GM19239 (cell line): ENCODE measurements at regions not wholly inside any gene's neighbourhood (a gene's known extent, or its start where the extent isn't known, plus 50 kb on each side); places are given as distances from the start of the nearest gene placed in this dataset.
A peak's percentile ranks its signal among the peaks of the same experiment; 100 is the strongest.
"Not testable (repeated sequence)": the region's sequence is repeated elsewhere in the genome, so short reads cannot be mapped to it uniquely, and the experiment has no call there.

Source experiments
- DNase-seq: peaks from one replicate; pipeline ENCODE4 v3.0.0; 2011; ENCODE audit warnings: low spot score; ENCODE audit not compliant: insufficient read length
- FAIRE-seq: peaks from 2 replicates; lab custom pipeline; 2011; peaks lifted over from hg19 to GRCh38; lab: Jason Lieb, UNC

GRCh38 chr2:189306525-189306924 is 127.0 kb upstream of the COL5A2 start:
- DNase-seq = no peak
- FAIRE-seq = no peak

GRCh38 chr2:189308056-189308790 is 128.7 kb upstream of the COL5A2 start:
- FAIRE-seq = no peak

GRCh38 chr2:189309331-189309730 is 129.8 kb upstream of the COL5A2 start:
- no peak for FAIRE-seq
- DNase-seq = no peak

More at GRCh38 chr2:189308056-189308790, 128.7 kb upstream of the COL5A2 start:
- no peak for DNase-seq

GRCh38 chr2:189312211-189312610 is 129.1 kb upstream of the WDR75 start:
- FAIRE-seq (no peak), DNase-seq (no peak)

GRCh38 chr2:189312643-189313042 is 128.6 kb upstream of the WDR75 start:
- DNase-seq (no peak), FAIRE-seq (no peak)

- DNase-seq (no peak), FAIRE-seq (no peak)
Measured at GRCh38 chr2:189318761-189319160, 122.5 kb upstream of the WDR75 start.

GRCh38 chr2:189319424-189319823 is 121.8 kb upstream of the WDR75 start:
- FAIRE-seq, DNase-seq: not testable (repeated sequence)

- no peak for FAIRE-seq
- no peak for DNase-seq
Measured at GRCh38 chr2:189327879-189328847, 113.1 kb upstream of the WDR75 start.

- no peak for FAIRE-seq
- no peak for DNase-seq
Measured at GRCh38 chr2:189328848-189329245, 112.4 kb upstream of the WDR75 start.

- DNase-seq (no peak), FAIRE-seq (no peak)
Measured at GRCh38 chr2:189336276-189336975, 104.8 kb upstream of the WDR75 start.

GRCh38 chr2:189337656-189338055 is 103.6 kb upstream of the WDR75 start:
- no peak for DNase-seq

GRCh38 chr2:189338115-189338514 is 103.2 kb upstream of the WDR75 start:
- FAIRE-seq (no peak), DNase-seq (no peak)

More at GRCh38 chr2:189337656-189338055, 103.6 kb upstream of the WDR75 start:
- no peak for FAIRE-seq

GRCh38 chr2:189341077-189341476 is 100.2 kb upstream of the WDR75 start:
- FAIRE-seq (no peak), DNase-seq (no peak)

GRCh38 chr2:189344043-189344442 is 97.2 kb upstream of the WDR75 start:
- DNase-seq = no peak
- no peak for FAIRE-seq

GRCh38 chr2:189347540-189347939 is 93.7 kb upstream of the WDR75 start:
- FAIRE-seq = peak; percentile 68

GRCh38 chr2:189348369-189348768 is 92.9 kb upstream of the WDR75 start:
- no peak for FAIRE-seq
- DNase-seq = no peak

More at GRCh38 chr2:189347540-189347939, 93.7 kb upstream of the WDR75 start:
- no peak for DNase-seq

GRCh38 chr2:189350540-189351209 is 90.6 kb upstream of the WDR75 start:
- DNase-seq = no peak
- FAIRE-seq = no peak

- not testable (repeated sequence) for DNase-seq, FAIRE-seq
Measured at GRCh38 chr2:189351933-189352332, 89.3 kb upstream of the WDR75 start.

- not testable (repeated sequence) for FAIRE-seq, DNase-seq
Measured at GRCh38 chr2:189357375-189357774, 83.9 kb upstream of the WDR75 start.

- FAIRE-seq (no peak), DNase-seq (no peak)
Measured at GRCh38 chr2:189360861-189361260, 80.4 kb upstream of the WDR75 start.
